ENCODE measurements at regions not wholly inside any gene's neighbourhood (a gene's known extent, or its start where the extent isn't known, plus 50 kb on each side); places are given as distances from the start of the nearest gene placed in this dataset.

DNA sequence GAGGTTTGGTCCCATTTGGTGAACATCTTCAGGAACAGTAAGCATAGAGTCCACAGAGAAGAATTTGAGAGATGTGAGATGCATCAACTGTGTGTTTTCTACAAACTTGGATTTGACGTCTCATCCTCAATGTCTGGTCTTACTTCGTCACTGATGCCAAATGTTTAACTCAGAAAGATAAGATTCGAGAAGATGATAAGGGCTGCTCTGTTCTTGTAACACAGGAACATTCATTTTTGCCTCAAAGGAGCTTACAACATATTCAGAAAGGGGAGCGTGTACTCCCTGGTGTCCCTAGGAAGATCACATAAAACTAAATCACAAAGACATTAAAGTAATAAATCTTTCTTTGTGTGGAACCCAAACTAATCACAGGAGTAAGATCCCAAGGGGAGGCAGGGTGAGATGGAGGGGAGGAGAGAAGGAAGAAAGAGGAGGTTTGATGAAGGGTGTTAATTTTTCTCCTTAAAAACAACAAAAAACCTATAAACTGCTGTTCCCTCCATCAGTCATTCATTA, 247.7 kb upstream of the IRS2 start:
- in situ Hi-C loops (cut with MboI; ENCODE audit: low sequenced_read_pairs) = no loop called here
- no peak for DNase-seq (ENCODE audit: low spot score in 2 of 2)
- H3K4me1 ChIP-seq = no peaks in the 10 kb centered on the region
- no peak overlapping the region for H3K4me3 ChIP-seq
- H3K9me3 ChIP-seq = no peaks in the 10 kb centered on the region
- H3K27me3 ChIP-seq (ENCODE audit: low read depth) = no peaks in the 10 kb centered on the region
- H3K36me3 ChIP-seq (replicated peaks) = no peaks in the 10 kb centered on the region

DNA sequence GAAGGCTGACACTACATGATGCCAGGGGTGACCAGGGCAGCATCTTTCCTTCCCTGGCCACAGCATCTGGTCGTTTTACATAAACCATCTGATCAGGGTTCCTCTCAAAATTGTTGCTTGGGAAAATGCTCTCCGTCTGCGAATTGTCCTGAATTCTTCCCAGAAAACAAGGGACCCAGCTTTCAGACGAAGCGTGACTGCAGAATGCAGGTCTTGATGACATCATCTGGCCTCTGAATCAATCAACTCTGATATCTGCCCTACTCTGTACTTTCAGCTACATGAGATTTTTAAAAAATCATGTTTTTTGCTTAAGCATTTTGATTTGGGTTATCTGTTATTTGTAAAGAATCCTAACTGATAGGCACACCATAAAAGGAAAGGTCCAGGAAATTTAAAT, 246.6 kb upstream of the IRS2 start:
- H3K36me3 ChIP-seq (replicated peaks) = no peaks in the 10 kb centered on the region
- in situ Hi-C loops (cut with MboI; ENCODE audit: low sequenced_read_pairs) = no loop called here
- H3K9me3 ChIP-seq = no peaks in the 10 kb centered on the region
- no peaks in the 10 kb centered on the region for H3K27me3 ChIP-seq (ENCODE audit: low read depth)
- H3K4me1 ChIP-seq = no peaks in the 10 kb centered on the region
- no peak overlapping the region for H3K4me3 ChIP-seq
- DNase-seq (ENCODE audit: low spot score in 2 of 2) = no peak

DNA sequence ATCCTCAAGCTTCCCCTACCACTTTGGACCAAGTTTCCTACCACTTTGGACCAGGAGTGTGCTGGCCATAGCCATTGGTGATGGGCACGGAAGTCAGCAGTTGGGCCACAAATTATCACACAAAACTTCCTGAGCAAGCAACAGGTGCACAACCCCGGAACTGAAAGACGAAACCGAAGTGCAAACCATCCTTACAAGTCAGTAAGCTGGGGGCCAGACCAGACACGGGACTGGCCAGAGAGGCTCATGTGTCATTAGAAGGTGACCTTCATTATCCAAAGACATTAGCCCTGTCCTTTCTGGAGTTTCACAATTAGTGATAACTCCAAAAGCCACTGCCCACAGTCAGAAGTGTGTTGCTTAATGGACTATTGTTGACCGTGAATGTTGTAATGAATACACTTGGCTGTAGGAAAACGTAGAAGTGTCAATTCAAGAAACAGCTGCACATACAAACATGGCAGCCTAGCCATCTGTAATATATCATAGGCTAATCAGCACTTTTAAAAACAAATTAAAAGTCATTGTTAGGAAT, 244.1 kb upstream of the IRS2 start:
- Histone ChIP-seq H3K4me3 (no peak overlapping the region), H3K36me3 (replicated peaks) (no peaks in the 10 kb centered on the region), H3K9me3 (no peaks in the 10 kb centered on the region), H3K4me1 (no peaks in the 10 kb centered on the region), H3K27me3 (ENCODE audit: low read depth) (no peaks in the 10 kb centered on the region)
- no peak for DNase-seq (ENCODE audit: low spot score in 2 of 2)
- in situ Hi-C loops (cut with MboI; ENCODE audit: low sequenced_read_pairs) = no loop called here

DNA sequence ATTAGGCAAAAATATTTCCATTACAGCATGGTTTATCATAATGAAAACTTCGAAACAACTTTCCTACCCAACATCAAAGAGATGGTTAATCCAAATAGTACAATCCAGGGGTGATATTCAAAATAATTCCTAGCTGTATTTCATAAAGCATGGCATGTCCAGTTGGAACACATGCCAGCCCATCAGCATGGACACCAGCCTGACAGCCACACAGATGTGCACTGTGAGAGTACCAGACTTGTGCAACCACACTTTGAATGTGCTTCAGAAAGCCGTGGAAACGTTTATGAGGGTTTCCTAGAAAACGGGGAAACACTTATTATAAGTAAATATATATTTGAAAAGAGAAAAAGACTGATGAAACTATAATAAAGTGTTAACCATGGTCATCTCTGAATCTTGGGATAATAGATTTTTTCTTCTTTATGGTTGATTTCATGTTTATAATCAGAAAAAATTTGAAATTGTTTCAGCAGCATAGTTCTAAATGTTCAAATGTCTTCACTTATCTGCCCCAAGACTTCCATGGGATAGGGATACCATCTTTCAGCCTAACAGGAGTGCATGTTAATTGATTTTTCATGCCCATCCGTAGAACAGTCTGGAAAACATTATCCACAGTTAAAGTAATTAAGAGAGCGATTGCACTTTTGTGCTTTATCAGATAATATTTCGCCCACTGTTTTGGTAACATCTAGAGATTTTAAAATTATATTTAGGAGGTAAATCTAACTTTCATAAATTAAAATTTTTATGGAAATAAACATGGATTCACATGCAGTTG, 242.6 kb upstream of the IRS2 start:
- DNase-seq (ENCODE audit: low spot score in 2 of 2) = no peak
- no peaks in the 10 kb centered on the region for H3K9me3 ChIP-seq
- no peak overlapping the region for H3K4me3 ChIP-seq
- in situ Hi-C loops (cut with MboI; ENCODE audit: low sequenced_read_pairs) = no loop called here
- H3K27me3 ChIP-seq (ENCODE audit: low read depth) = no peaks in the 10 kb centered on the region
- no peaks in the 10 kb centered on the region for H3K4me1 ChIP-seq
- H3K36me3 ChIP-seq (replicated peaks) = no peaks in the 10 kb centered on the region

DNA sequence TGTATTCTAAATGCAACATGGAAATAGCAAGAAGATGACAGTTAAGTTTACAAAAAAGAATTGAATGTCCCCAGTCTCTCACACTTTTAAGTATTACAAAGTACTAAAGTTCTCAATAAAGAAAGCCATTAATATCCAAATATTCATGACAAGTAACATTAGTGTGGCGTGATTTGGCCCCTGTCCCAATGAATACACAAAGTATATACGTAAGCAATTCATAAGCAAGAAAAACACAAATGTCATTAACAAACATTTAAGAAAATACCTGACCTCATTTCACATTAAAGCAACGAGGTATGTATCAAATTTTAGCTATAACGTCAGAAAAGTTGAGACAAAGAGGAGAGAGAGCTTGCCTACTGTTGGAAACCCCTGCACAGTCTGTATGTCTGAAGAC, 241.9 kb upstream of the IRS2 start:
- Histone ChIP-seq H3K27me3 (ENCODE audit: low read depth) (no peaks in the 10 kb centered on the region), H3K4me3 (no peak overlapping the region), H3K9me3 (no peaks in the 10 kb centered on the region), H3K36me3 (replicated peaks) (no peaks in the 10 kb centered on the region), H3K4me1 (no peaks in the 10 kb centered on the region)
- in situ Hi-C loops (cut with MboI; ENCODE audit: low sequenced_read_pairs) = no loop called here
- no peak for DNase-seq (ENCODE audit: low spot score in 2 of 2)

DNA sequence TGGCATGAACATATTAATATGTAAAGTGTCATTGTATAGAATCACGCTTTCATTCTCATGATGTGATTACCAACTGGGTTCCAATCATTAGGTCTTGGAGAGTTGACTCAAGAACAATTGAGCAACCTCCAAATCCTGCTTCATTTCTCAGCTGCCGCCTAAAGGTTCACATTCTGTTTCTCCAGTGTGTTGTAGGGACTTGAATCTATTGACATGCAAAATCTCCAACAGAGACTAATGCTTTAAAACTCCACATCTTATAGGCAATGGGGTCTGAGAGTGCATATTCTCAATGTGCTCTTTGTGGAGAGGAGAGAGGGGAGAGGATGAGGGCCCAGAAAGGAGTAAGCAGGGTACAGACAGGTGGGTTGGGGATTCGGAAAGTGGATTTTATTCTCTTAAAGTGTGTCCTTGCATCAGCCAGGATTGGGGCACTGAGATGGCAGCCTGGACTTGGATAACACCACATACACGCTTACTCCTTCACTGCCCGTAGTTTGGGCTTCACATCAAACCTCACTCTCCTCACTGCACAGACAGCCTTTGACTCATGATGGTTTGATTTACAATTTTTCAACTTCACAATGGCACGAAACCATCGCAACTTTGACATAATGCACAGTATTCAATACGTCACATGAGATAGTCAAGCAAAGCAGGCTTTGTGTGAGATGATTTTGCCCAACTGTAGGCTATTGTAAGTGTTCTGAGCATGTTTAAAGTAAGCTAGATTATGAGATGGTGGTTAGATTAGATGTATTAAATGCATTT, 241.3 kb upstream of the IRS2 start:
- in situ Hi-C loops (cut with MboI; ENCODE audit: low sequenced_read_pairs) = no loop called here
- DNase-seq (ENCODE audit: low spot score in 2 of 2) = no peak
- no peaks in the 10 kb centered on the region for H3K36me3 ChIP-seq (replicated peaks)
- no peak overlapping the region for H3K4me3 ChIP-seq
- no peaks in the 10 kb centered on the region for H3K4me1 ChIP-seq
- H3K27me3 ChIP-seq (ENCODE audit: low read depth) = no peaks in the 10 kb centered on the region
- H3K9me3 ChIP-seq = no peaks in the 10 kb centered on the region

DNA sequence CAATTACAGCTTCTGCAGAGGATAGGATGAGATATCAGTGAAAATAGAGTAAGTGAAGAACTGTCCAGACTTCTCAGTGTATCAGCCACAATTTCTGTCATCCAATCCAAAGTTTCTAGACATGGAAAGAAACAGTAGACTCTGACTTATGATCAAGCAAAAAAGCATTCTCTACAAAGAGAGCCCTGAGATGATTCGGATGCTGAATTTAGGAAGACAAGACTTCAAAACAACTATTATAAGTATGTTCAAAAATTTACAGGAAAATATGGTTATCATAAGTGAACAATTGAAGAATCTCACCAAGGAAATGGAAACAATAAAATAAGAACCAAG, 238.2 kb upstream of the IRS2 start:
- DNase-seq (ENCODE audit: low spot score in 2 of 2) = no peak
- Histone ChIP-seq H3K36me3 (replicated peaks) (no peaks in the 10 kb centered on the region), H3K27me3 (ENCODE audit: low read depth) (no peaks in the 10 kb centered on the region), H3K4me3 (no peak overlapping the region), H3K4me1 (no peaks in the 10 kb centered on the region), H3K9me3 (no peaks in the 10 kb centered on the region)
- in situ Hi-C loops (cut with MboI; ENCODE audit: low sequenced_read_pairs) = no loop called here

DNA sequence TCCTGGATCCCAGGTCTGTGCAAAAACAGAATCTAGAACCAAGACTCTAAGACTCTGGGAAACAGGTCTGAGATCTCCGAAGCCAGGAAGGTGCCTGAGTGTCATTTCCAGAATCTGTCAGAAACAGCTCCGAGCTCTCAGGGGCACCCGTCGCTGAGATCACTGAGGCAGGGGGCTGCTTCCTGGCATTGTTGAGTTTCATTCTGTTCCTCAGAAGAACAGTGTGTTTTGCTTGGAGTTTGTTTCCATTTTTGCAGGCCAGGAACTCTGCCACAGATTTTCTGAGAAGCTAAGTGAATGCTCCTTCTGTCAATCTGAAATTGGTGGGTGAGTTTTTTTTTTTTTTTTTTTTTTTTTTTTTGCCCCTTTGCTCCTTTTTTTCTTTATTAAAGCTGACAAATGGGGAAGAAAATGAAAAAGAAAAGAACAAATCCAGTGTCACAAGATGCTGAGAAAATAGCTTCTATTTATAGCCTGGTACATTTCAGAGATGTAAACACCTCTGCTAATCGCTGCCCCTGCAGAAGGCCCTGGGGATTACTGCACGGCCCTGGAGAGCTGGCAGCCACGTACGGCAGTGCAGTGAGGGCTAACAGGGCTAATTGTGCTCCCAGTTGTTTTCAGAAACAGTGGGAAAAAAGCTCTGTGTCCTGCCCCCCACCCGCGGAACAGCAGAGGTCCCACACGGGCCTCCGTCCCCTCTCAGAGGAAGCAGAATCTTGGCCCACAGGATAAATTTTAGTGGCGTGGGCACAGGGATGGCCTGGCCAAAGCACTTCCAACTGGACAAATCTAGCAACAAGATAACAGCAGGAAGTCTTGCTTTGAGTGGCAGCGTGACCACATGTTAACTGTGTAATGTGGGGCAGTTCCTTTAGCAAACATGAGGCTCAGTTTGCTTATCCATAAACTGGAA, 237.6 kb upstream of the IRS2 start:
- Histone ChIP-seq H3K4me1 (no peaks in the 10 kb centered on the region), H3K4me3 (no peak overlapping the region), H3K36me3 (replicated peaks) (no peaks in the 10 kb centered on the region), H3K9me3 (no peaks in the 10 kb centered on the region), H3K27me3 (ENCODE audit: low read depth) (no peaks in the 10 kb centered on the region)
- DNase-seq (ENCODE audit: low spot score in 2 of 2) = no peak
- in situ Hi-C loops (cut with MboI; ENCODE audit: low sequenced_read_pairs) = no loop called here

DNA sequence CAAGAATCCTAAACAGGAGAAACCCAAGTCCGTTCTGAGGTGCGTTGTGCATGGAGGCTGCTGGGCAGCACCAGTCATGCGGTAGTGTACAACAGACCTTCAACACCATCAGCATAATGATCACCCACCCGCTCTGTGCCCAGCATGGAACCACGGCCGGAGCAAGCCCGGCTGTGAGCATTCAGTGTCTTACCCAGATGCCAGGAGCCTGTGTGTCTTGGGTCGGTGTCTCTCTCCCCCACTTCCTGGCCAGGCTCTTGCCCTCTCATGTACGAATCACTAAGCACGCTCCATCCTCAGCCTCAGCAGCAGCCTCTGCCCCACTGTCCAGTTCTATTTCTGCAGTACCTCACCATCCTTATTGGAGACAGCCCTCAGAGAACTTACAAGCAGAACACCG, 231.6 kb upstream of the IRS2 start:
- in situ Hi-C loops (cut with MboI; ENCODE audit: low sequenced_read_pairs) = no loop called here
- DNase-seq (ENCODE audit: low spot score in 2 of 2) = no peak
- Histone ChIP-seq H3K27me3 (ENCODE audit: low read depth) (no peaks in the 10 kb centered on the region), H3K4me3 (no peak overlapping the region), H3K4me1 (no peaks in the 10 kb centered on the region), H3K9me3 (no peaks in the 10 kb centered on the region), H3K36me3 (replicated peaks) (no peaks in the 10 kb centered on the region)

DNA sequence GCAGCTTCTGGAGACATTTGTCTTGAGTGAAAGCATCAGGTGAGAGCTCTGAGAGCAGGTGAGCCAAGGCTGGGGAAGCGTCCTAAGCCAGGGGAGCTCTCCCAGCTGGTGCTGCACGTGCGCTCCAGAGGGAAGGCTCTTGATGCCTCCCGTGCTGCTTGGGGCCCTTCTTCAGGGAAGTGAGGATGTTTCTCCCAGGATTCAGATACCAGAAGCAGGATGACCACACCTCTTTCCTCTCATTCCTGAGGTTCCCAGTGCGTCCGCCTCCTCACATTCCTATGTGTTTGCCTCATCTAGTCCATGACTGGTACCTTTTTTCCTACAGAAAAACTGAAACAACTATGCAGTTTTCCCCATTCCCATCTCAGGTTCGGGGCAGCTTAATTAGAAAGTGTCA, 231.0 kb upstream of the IRS2 start:
- Histone ChIP-seq H3K27me3 (ENCODE audit: low read depth) (no peaks in the 10 kb centered on the region), H3K4me3 (no peak overlapping the region), H3K36me3 (replicated peaks) (no peaks in the 10 kb centered on the region), H3K4me1 (no peaks in the 10 kb centered on the region), H3K9me3 (no peaks in the 10 kb centered on the region)
- in situ Hi-C loops (cut with MboI; ENCODE audit: low sequenced_read_pairs) = no loop called here
- no peak for DNase-seq (ENCODE audit: low spot score in 2 of 2)

DNA sequence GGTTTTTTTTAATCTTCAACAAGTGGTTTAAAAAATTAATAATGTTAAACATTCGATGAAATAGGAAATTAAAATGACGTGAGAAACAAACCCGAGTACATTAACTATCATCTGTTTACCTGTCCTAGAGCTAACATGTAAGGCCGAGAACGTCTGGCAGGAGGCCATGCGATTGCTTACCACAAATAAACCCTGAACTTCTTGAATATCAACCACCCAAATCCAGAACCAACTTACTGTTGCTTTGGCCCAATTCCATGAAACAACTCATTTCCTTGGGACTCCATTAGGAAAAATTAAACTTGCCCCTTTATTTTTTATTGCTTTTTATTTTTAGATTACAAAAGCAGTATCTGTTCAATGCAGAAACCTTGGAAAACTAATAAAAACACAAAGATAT, 228.9 kb upstream of the IRS2 start:
- Histone ChIP-seq H3K36me3 (replicated peaks) (no peaks in the 10 kb centered on the region), H3K27me3 (ENCODE audit: low read depth) (no peaks in the 10 kb centered on the region), H3K4me3 (no peak overlapping the region), H3K4me1 (no peaks in the 10 kb centered on the region), H3K9me3 (no peaks in the 10 kb centered on the region)
- no peak for DNase-seq (ENCODE audit: low spot score in 2 of 2)
- in situ Hi-C loops (cut with MboI; ENCODE audit: low sequenced_read_pairs) = no loop called here

DNA sequence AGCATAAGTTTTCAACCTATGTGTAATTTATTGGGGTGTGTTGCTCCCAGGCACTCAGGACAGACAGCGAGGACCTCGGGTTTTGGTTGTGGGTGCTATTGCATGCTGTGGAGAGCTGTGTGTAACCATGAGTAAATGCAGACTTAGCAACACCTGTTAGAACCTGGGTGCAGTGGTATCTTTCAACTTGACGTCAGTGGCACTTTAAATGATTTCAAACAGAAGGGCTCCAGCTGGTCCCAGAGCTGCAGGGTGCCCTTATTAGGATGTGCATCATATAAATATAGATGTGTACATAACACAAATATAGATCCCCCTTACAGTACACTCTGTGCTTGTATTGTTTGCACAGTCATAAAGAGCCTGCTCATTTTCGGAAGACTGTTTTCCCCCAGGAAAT, 228.3 kb upstream of the IRS2 start:
- Histone ChIP-seq H3K36me3 (replicated peaks) (no peaks in the 10 kb centered on the region), H3K9me3 (no peaks in the 10 kb centered on the region), H3K4me3 (no peak overlapping the region), H3K4me1 (no peaks in the 10 kb centered on the region), H3K27me3 (ENCODE audit: low read depth) (no peaks in the 10 kb centered on the region)
- in situ Hi-C loops (cut with MboI; ENCODE audit: low sequenced_read_pairs) = no loop called here
- no peak for DNase-seq (ENCODE audit: low spot score in 2 of 2)

DNA sequence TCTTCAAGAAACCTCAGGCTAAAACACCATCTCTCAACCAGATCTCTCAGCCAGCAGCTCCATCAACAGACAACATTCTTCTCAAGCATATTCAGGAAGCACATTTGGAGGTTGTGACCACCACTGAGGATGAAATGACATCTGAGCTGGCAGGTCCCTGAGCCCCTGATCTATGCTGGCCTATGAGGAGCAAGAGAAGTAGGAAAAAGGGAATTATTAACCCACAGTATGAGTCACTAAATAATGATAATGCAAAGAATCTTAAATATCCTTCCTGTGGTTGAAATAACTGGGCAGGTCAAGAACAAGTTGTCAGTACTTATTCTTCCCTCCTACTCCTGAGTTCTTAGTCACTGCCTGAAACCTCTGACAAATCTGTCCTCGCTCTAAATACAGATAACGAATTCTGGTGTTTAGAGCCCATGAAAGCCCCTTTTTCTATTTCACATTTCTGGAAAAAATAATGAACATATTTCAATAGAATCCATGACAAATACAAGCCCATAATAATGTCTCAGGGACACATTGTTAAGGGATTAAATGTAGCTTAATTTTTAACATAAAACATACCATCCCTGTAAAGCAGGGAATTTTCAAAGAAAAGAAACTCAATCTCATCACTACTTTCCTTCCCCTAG, 225.8 kb upstream of the IRS2 start:
- no peaks in the 10 kb centered on the region for H3K36me3 ChIP-seq (replicated peaks)
- H3K4me1 ChIP-seq = no peaks in the 10 kb centered on the region
- H3K4me3 ChIP-seq = no peak overlapping the region
- in situ Hi-C loops (cut with MboI; ENCODE audit: low sequenced_read_pairs) = no loop called here
- DNase-seq (ENCODE audit: low spot score in 2 of 2) = no peak
- H3K9me3 ChIP-seq = no peaks in the 10 kb centered on the region
- H3K27me3 ChIP-seq (ENCODE audit: low read depth) = no peaks in the 10 kb centered on the region

Measured in HAP-1 (cell line).